Skeletal muscle tissue (tissue), 3 donors: ENCODE measurements at regions not wholly inside any gene's neighbourhood (a gene's known extent, or its start where the extent isn't known, plus 50 kb on each side); places are given as distances from the start of the nearest gene placed in this dataset.
"Not testable (repeated sequence)": the region's sequence is repeated elsewhere in the genome, so short reads cannot be mapped to it uniquely, and the experiment has no call there.

ENCODE experiments used
- H3K27ac ChIP-seq: one replicate; pipeline ENCODE4 v1.7.0; 2013; ENCODE audit warnings: mild to moderate bottlenecking, low read depth, low read length, inconsistent platforms
- H3K27me3 ChIP-seq, 3 donors: one replicate each; pipeline ENCODE4 v1.7.0; 2013; ENCODE audit warnings: low read length in 3 of 3; ENCODE audit not compliant: control insufficient read depth in 3 of 3, insufficient read depth in 3 of 3
- H3K36me3 ChIP-seq, 3 donors: one replicate each; pipeline ENCODE4 v1.7.0; 2013; ENCODE audit warnings: low read length in 3 of 3; ENCODE audit not compliant: control insufficient read depth in 3 of 3, insufficient read depth in 3 of 3
- H3K4me1 ChIP-seq, 3 donors: one replicate each; pipeline ENCODE4 v1.7.0; 2013; ENCODE audit warnings: low read length in 3 of 3, mild to moderate bottlenecking in 3 of 3; ENCODE audit not compliant: control insufficient read depth in 3 of 3, insufficient read depth in 3 of 3
- H3K4me3 ChIP-seq, 3 donors: one replicate each; pipeline ENCODE4 v1.7.0; 2013; ENCODE audit warnings: low read length in 3 of 3
- H3K9ac ChIP-seq, 3 donors: one replicate each; pipeline ENCODE4 v1.7.0; 2013; ENCODE audit warnings: low read length in 3 of 3, mild to moderate bottlenecking in 3 of 3, moderate library complexity in 2 of 3, low read depth in 1 of 3
- H3K9me3 ChIP-seq, 3 donors: one replicate each; pipeline ENCODE4 v1.7.0; 2013; ENCODE audit warnings: low read length in 3 of 3; ENCODE audit not compliant: control insufficient read depth in 3 of 3
- donor health status: Osteomylitis.

- Histone ChIP-seq H3K9ac (no peak overlapping the region), H3K4me3 (no peak overlapping the region), H3K36me3 (no peaks in the 10 kb centered on the region), H3K4me1 (no peaks in the 10 kb centered on the region), H3K9me3 (no peaks in the 10 kb centered on the region), H3K27ac (no peak overlapping the region), H3K27me3 (no peaks in the 10 kb centered on the region)
These were observed 315.2 kb upstream of the MTPN start for GRCh38 chr7:136292365-136292764.

- Histone ChIP-seq H3K9ac (no peak overlapping the region), H3K27me3 (no peaks in the 10 kb centered on the region), H3K4me3 (no peak overlapping the region), H3K27ac (no peak overlapping the region), H3K9me3 (no peaks in the 10 kb centered on the region), H3K36me3 (no peaks in the 10 kb centered on the region), H3K4me1 (no peaks in the 10 kb centered on the region)
These were observed 313.2 kb upstream of the MTPN start for GRCh38 chr7:136290351-136290750.

- no peak overlapping the region for H3K27ac ChIP-seq
- no peaks in the 10 kb centered on the region for H3K27me3 ChIP-seq
These were observed 300.9 kb upstream of the MTPN start for GRCh38 chr7:136278057-136278456.

GRCh38 chr7:136275794-136276193 lies 298.6 kb upstream of the MTPN start:
- Histone ChIP-seq H3K4me1 (no peaks in the 10 kb centered on the region), H3K27ac (no peak overlapping the region), H3K4me3 (no peak overlapping the region), H3K9ac (no peak overlapping the region), H3K9me3 (no peaks in the 10 kb centered on the region), H3K36me3 (no peaks in the 10 kb centered on the region), H3K27me3 (no peaks in the 10 kb centered on the region)

More at GRCh38 chr7:136278057-136278456, 300.9 kb upstream of the MTPN start:
- Histone ChIP-seq H3K36me3 (no peaks in the 10 kb centered on the region), H3K9me3 (no peaks in the 10 kb centered on the region), H3K9ac (no peak overlapping the region), H3K4me1 (no peaks in the 10 kb centered on the region), H3K4me3 (no peak overlapping the region)

GRCh38 chr7:136274636-136275345 lies 297.6 kb upstream of the MTPN start:
- Histone ChIP-seq H3K36me3 (no peaks in the 10 kb centered on the region), H3K4me1 (no peaks in the 10 kb centered on the region), H3K9me3 (no peaks in the 10 kb centered on the region), H3K27me3 (no peaks in the 10 kb centered on the region), H3K4me3 (no peak overlapping the region), H3K27ac (no peak overlapping the region), H3K9ac (no peak overlapping the region)

- Histone ChIP-seq H3K36me3 (no peaks in the 10 kb centered on the region), H3K27me3 (no peaks in the 10 kb centered on the region), H3K4me3 (no peak overlapping the region), H3K9me3 (no peaks in the 10 kb centered on the region), H3K27ac (no peak overlapping the region), H3K4me1 (no peaks in the 10 kb centered on the region), H3K9ac (no peak overlapping the region)
These were observed 295.8 kb upstream of the MTPN start for GRCh38 chr7:136272934-136273333.

- Histone ChIP-seq H3K27ac (no peak overlapping the region), H3K4me1 (no peaks in the 10 kb centered on the region), H3K36me3 (no peaks in the 10 kb centered on the region), H3K9me3 (peaks cover 2 to 8% (median 4%) of the 10 kb centered on the region in 3 donors), H3K27me3 (no peaks in the 10 kb centered on the region), H3K9ac (no peak overlapping the region), H3K4me3 (no peak overlapping the region)
These were observed 290.7 kb upstream of the MTPN start for GRCh38 chr7:136267822-136268221.

GRCh38 chr7:136266457-136266856 lies 289.3 kb upstream of the MTPN start:
- Histone ChIP-seq H3K9ac (no peak overlapping the region), H3K27ac (no peak overlapping the region), H3K4me3 (no peak overlapping the region), H3K27me3 (no peaks in the 10 kb centered on the region), H3K9me3 (peaks cover 2 to 8% (median 4%) of the 10 kb centered on the region in 3 donors), H3K36me3 (no peaks in the 10 kb centered on the region), H3K4me1 (no peaks in the 10 kb centered on the region)

- H3K27ac ChIP-seq, H3K4me3 ChIP-seq, H3K36me3 ChIP-seq, H3K9me3 ChIP-seq, H3K9ac ChIP-seq, H3K4me1 ChIP-seq, H3K27me3 ChIP-seq: not testable (repeated sequence)
These were observed 287.1 kb upstream of the MTPN start for GRCh38 chr7:136264304-136264703.

GRCh38 chr7:136263112-136263860 lies 286.1 kb upstream of the MTPN start:
- not testable (repeated sequence) for H3K4me3 ChIP-seq, H3K4me1 ChIP-seq, H3K27ac ChIP-seq, H3K36me3 ChIP-seq, H3K9ac ChIP-seq, H3K27me3 ChIP-seq, H3K9me3 ChIP-seq
